ENCODE measurements at regions not wholly inside any gene's neighbourhood (a gene's known extent, or its start where the extent isn't known, plus 50 kb on each side); places are given as distances from the start of the nearest gene placed in this dataset.

- TF ChIP-seq BHLHE40 (IDR thresholded peaks at IDR 0.05; ENCODE audit: borderline replicate concordance) (no peak), NFRKB (IDR thresholded peaks at IDR 0.05) (no peak), CTBP1 (IDR thresholded peaks at IDR 0.05; ENCODE audit: borderline replicate concordance) (no peak), TARDBP (IDR thresholded peaks at IDR 0.05) (no peak), ELF4 (IDR thresholded peaks at IDR 0.05) (no peak), HDGF (IDR thresholded peaks at IDR 0.05; ENCODE audit: borderline replicate concordance) (no peak), FOXA1 (IDR thresholded peaks at IDR 0.05) (no peak)
Measured at GRCh38 chr15:77831986-77832385, 199.3 kb upstream of the LINGO1 start.

All from HEK293T (cell line).